Esophagus muscularis mucosa (tissue), 3 donors: ENCODE measurements at regions not wholly inside any gene's neighbourhood (a gene's known extent, or its start where the extent isn't known, plus 50 kb on each side); places are given as distances from the start of the nearest gene placed in this dataset.

Experiments
- POLR2AphosphoS5 ChIP-seq, 2 donors: sonication (generic); formaldehyde crosslinking; IDR thresholded peaks; one replicate each; pipeline ENCODE4 v1.6.1; 2017; ENCODE audit warnings: antibody characterized with exemption in 2 of 2
- TF ChIP-seq, protein P1 (sequence below), 3 experiments: fragments of 200-600 bp in 2 of 3; fragments of 450-650 bp in 1 of 3; sonication (generic) in 2 of 3; IDR thresholded peaks; one replicate each; pipeline ENCODE4 v1.5.1; 2017 to 2019; ENCODE audit warnings: antibody characterized with exemption in 3 of 3, mild to moderate bottlenecking in 2 of 3, moderate library complexity in 1 of 3

DNA sequence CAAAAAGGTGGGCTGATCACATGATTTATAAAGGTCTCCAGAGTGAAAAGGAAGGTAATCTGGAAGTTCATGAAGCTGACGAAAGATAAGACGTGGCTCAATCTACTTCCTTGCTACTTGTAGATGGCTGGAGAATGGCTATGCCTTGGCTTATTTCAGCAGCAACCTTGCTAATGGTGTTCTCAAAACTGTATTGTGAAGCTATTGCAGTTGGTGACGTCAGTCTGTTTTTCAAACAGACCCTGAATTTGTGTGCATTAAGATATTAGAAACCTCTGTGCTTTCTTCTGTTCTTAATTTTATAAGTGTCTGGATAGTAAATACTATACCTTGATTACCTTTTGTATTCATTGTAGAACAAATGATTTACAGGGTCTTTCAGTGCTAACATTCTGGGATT is 58.3 kb upstream of the C11orf87 start:
- TF ChIP-seq POLR2AphosphoS5 (IDR thresholded peaks at IDR 0.05) = no peak
- TF ChIP-seq, protein P1, sequence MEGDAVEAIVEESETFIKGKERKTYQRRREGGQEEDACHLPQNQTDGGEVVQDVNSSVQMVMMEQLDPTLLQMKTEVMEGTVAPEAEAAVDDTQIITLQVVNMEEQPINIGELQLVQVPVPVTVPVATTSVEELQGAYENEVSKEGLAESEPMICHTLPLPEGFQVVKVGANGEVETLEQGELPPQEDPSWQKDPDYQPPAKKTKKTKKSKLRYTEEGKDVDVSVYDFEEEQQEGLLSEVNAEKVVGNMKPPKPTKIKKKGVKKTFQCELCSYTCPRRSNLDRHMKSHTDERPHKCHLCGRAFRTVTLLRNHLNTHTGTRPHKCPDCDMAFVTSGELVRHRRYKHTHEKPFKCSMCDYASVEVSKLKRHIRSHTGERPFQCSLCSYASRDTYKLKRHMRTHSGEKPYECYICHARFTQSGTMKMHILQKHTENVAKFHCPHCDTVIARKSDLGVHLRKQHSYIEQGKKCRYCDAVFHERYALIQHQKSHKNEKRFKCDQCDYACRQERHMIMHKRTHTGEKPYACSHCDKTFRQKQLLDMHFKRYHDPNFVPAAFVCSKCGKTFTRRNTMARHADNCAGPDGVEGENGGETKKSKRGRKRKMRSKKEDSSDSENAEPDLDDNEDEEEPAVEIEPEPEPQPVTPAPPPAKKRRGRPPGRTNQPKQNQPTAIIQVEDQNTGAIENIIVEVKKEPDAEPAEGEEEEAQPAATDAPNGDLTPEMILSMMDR (IDR thresholded peaks at IDR 0.05) = no peak
